IMR-90 (cell line): ENCODE measurements at regions not wholly inside any gene's neighbourhood (a gene's known extent, or its start where the extent isn't known, plus 50 kb on each side); places are given as distances from the start of the nearest gene placed in this dataset.

Source experiments
- BHLHE40 ChIP-seq: fragments of 150-350 bp; IDR thresholded peaks from 2 replicates; pipeline ENCODE4 v1.6.1; 2016; ENCODE audit warnings: mild to moderate bottlenecking, low read depth, low read length
- CEBPB ChIP-seq: IDR thresholded peaks from 2 replicates; pipeline ENCODE4 v1.6.1; 2012; ENCODE audit warnings: low read depth, low read length, improper control_type of control experiment
- ELK1 ChIP-seq: fragments of 150-350 bp; IDR thresholded peaks from 2 replicates; pipeline ENCODE4 v1.6.1; 2016; ENCODE audit warnings: low read depth, mild to moderate bottlenecking, low read length, moderate library complexity, borderline replicate concordance
- FOS ChIP-seq: fragments of 150-350 bp; IDR thresholded peaks from 2 replicates; pipeline ENCODE4 v1.6.1; 2016; ENCODE audit warnings: low read depth, low read length
- MAFK ChIP-seq: IDR thresholded peaks from 2 replicates; pipeline ENCODE4 v1.6.1; 2012; ENCODE audit warnings: low read depth, low read length, improper control_type of control experiment
- MXI1 ChIP-seq: IDR thresholded peaks from 2 replicates; pipeline ENCODE4 v1.6.1; 2012; ENCODE audit warnings: low read depth, mild to moderate bottlenecking, low read length, moderate library complexity, borderline replicate concordance
- NFE2L2 ChIP-seq: fragments of 150-350 bp; IDR thresholded peaks from 2 replicates; pipeline ENCODE4 v1.6.1; 2016; ENCODE audit warnings: low read depth, mild to moderate bottlenecking, low read length
- POLR2A ChIP-seq: IDR thresholded peaks from 2 replicates; pipeline ENCODE4 v1.6.1; 2012; ENCODE audit warnings: mild to moderate bottlenecking, low read depth, low read length
- RAD21 ChIP-seq: IDR thresholded peaks from 2 replicates; pipeline ENCODE4 v1.6.1; 2012; ENCODE audit warnings: low read length, improper control_type of control experiment
- RCOR1 ChIP-seq: IDR thresholded peaks from 2 replicates; pipeline ENCODE4 v1.6.1; 2012; ENCODE audit warnings: mild to moderate bottlenecking, low read length, improper control_type of control experiment; ENCODE audit not compliant: insufficient replicate concordance
- SMC3 ChIP-seq: fragments of 150-350 bp; IDR thresholded peaks from 2 replicates; pipeline ENCODE4 v1.6.1; 2016; ENCODE audit warnings: low read depth, mild to moderate bottlenecking, antibody characterized with exemption, low read length, moderate library complexity
- TF ChIP-seq, protein P1 (sequence below): fragments of 150-350 bp; IDR thresholded peaks from 2 replicates; pipeline ENCODE4 v1.6.1; 2017; ENCODE audit warnings: mild to moderate bottlenecking, antibody characterized with exemption, low read length, low read depth
- TF ChIP-seq, protein P2 (sequence below): conservative IDR thresholded peaks from 2 replicates; pipeline ENCODE4 v1.5.1; 2012; ENCODE audit warnings: mild to moderate bottlenecking, low read depth, low read length, improper control_type of control experiment

- TF ChIP-seq POLR2A: no peak
- TF ChIP-seq, protein P1, sequence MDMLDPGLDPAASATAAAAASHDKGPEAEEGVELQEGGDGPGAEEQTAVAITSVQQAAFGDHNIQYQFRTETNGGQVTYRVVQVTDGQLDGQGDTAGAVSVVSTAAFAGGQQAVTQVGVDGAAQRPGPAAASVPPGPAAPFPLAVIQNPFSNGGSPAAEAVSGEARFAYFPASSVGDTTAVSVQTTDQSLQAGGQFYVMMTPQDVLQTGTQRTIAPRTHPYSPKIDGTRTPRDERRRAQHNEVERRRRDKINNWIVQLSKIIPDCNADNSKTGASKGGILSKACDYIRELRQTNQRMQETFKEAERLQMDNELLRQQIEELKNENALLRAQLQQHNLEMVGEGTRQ: no peak
- TF ChIP-seq, protein P2, sequence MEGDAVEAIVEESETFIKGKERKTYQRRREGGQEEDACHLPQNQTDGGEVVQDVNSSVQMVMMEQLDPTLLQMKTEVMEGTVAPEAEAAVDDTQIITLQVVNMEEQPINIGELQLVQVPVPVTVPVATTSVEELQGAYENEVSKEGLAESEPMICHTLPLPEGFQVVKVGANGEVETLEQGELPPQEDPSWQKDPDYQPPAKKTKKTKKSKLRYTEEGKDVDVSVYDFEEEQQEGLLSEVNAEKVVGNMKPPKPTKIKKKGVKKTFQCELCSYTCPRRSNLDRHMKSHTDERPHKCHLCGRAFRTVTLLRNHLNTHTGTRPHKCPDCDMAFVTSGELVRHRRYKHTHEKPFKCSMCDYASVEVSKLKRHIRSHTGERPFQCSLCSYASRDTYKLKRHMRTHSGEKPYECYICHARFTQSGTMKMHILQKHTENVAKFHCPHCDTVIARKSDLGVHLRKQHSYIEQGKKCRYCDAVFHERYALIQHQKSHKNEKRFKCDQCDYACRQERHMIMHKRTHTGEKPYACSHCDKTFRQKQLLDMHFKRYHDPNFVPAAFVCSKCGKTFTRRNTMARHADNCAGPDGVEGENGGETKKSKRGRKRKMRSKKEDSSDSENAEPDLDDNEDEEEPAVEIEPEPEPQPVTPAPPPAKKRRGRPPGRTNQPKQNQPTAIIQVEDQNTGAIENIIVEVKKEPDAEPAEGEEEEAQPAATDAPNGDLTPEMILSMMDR: no peak
- no peak for TF ChIP-seq RAD21
- TF ChIP-seq ELK1: no peak
- TF ChIP-seq RCOR1: no peak
- TF ChIP-seq CEBPB: no peak
- no peak for TF ChIP-seq MAFK
- TF ChIP-seq SMC3: no peak
- no peak for TF ChIP-seq FOS
- TF ChIP-seq BHLHE40: no peak
- no peak for TF ChIP-seq NFE2L2
- no peak for TF ChIP-seq MXI1
Observed at GRCh38 chr18:2485983-2486382, 85.3 kb downstream of the METTL4 start.
